H1 (cell line): ENCODE measurements at regions not wholly inside any gene's neighbourhood (a gene's known extent, or its start where the extent isn't known, plus 50 kb on each side); places are given as distances from the start of the nearest gene placed in this dataset.

Experiments used
- BCL11A ChIP-seq, 2 experiments: IDR thresholded peaks; one replicate each; pipeline ENCODE4 v1.6.1; 2011; ENCODE audit warnings: low read depth in 2 of 2, low read length in 2 of 2, mild to moderate bottlenecking in 2 of 2
- CEBPB ChIP-seq: IDR thresholded peaks from 2 replicates; pipeline ENCODE4 v1.6.1; 2012; ENCODE audit warnings: low read depth, low read length
- HDAC2 ChIP-seq, 2 experiments: fragments of 300-600 bp in 1 of 2; sonication (generic) in 1 of 2; IDR thresholded peaks; 2 replicates each; pipeline ENCODE4 v1.6.1; 2011 to 2012; ENCODE audit warnings: low read depth in 2 of 2, low read length in 2 of 2, mild to moderate bottlenecking in 2 of 2, moderate library complexity in 2 of 2, borderline replicate concordance in 1 of 2, inconsistent platforms in 1 of 2
- HDAC6 ChIP-seq: IDR thresholded peaks from one replicate; pipeline ENCODE4 v1.7.1; 2012; ENCODE audit warnings: low read depth, mild to moderate bottlenecking, inconsistent platforms, low read length, moderate library complexity
- RBBP5 ChIP-seq: IDR thresholded peaks from 2 replicates; pipeline ENCODE4 v1.7.1; 2012; ENCODE audit warnings: low read depth, mild to moderate bottlenecking, inconsistent platforms, low read length, moderate library complexity, borderline replicate concordance
- SAP30 ChIP-seq: fragments of 300-600 bp; sonication (generic); IDR thresholded peaks from 2 replicates; pipeline ENCODE4 v1.7.1; 2012; ENCODE audit warnings: low read length, moderate library complexity, mild to moderate bottlenecking, inconsistent platforms; ENCODE audit not compliant: insufficient read depth, insufficient replicate concordance
- ZNF274 ChIP-seq: IDR thresholded peaks from 2 replicates; pipeline ENCODE4 v1.7.0; 2012; ENCODE audit warnings: low read length, borderline replicate concordance; ENCODE audit errors: extremely low read depth
- TF ChIP-seq, protein P1 (sequence below): IDR thresholded peaks from 2 replicates; pipeline ENCODE4 v1.6.1; 2012; ENCODE audit warnings: inconsistent platforms

GRCh38 chr4:36582198-36582597, 300.8 kb downstream of the DTHD1 start (continued):
- TF ChIP-seq, protein P1, sequence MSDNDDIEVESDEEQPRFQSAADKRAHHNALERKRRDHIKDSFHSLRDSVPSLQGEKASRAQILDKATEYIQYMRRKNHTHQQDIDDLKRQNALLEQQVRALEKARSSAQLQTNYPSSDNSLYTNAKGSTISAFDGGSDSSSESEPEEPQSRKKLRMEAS = no peak
- TF ChIP-seq BCL11A (IDR thresholded peaks at IDR 0.05; ENCODE audit: low read depth in 2 of 2, low read length in 2 of 2) (no peak), HDAC2 (IDR thresholded peaks at IDR 0.05; ENCODE audit: borderline replicate concordance in 1 of 2, low read depth in 2 of 2, low read length in 2 of 2) (no peak), RBBP5 (no peak), HDAC6 (no peak), SAP30 (no peak), CEBPB (no peak), ZNF274 (no peak)
